Neutrophil (primary cell): ENCODE measurements at regions not wholly inside any gene's neighbourhood (a gene's known extent, or its start where the extent isn't known, plus 50 kb on each side); places are given as distances from the start of the nearest gene placed in this dataset.

Source experiments
- H3K27ac ChIP-seq: fragments of 200-600 bp; sonication (generic); 2 replicates; pipeline ENCODE4 v1.5.1; 2016; ENCODE audit warnings: mild to moderate bottlenecking, moderate library complexity
- H3K27me3 ChIP-seq: fragments of 200-600 bp; sonication (generic); 2 replicates; pipeline ENCODE4 v1.6.0; 2016; ENCODE audit warnings: mild to moderate bottlenecking
- H3K36me3 ChIP-seq: fragments of 200-600 bp; sonication (generic); 2 replicates; pipeline ENCODE4 v1.5.1; 2017
- H3K4me1 ChIP-seq, 2 experiments: fragments of 200-600 bp in 1 of 2; sonication (generic) in 1 of 2; 1 replicate in 1 of 2; 2 replicates in 1 of 2; pipeline versions ENCODE4 v1.5.1 to v1.6.1; 2013 to 2016; ENCODE audit warnings: low read depth in 1 of 2, low read length in 1 of 2, mild to moderate bottlenecking in 1 of 2, moderate library complexity in 1 of 2; ENCODE audit not compliant: control insufficient read depth in 1 of 2, insufficient read depth in 1 of 2
- H3K4me3 ChIP-seq, 2 experiments: fragments of 200-600 bp in 1 of 2; sonication (generic) in 1 of 2; 1 replicate in 1 of 2; 2 replicates in 1 of 2; pipeline ENCODE4 v1.5.1; 2013 to 2016; ENCODE audit warnings: low read depth in 1 of 2, low read length in 1 of 2, mild to moderate bottlenecking in 1 of 2, moderate library complexity in 1 of 2
- H3K9me3 ChIP-seq: fragments of 200-600 bp; sonication (generic); 2 replicates; pipeline ENCODE4 v1.5.1; 2016
- CTCF ChIP-seq: fragments of 200-600 bp; sonication (generic); IDR thresholded peaks from 2 replicates; pipeline ENCODE4 v1.5.1; 2016; ENCODE audit warnings: antibody characterized with exemption

GRCh38 chr3:31295150-31295765 lies 237.5 kb upstream of the STT3B start:
- H3K9me3 ChIP-seq: peaks cover 4% of the 10 kb centered on the region
- H3K27me3 ChIP-seq: no peaks in the 10 kb centered on the region
- no peak for TF ChIP-seq CTCF
- no peak overlapping the region for H3K4me3 ChIP-seq
- no peaks in the 10 kb centered on the region for H3K36me3 ChIP-seq
- no peaks in the 10 kb centered on the region for H3K4me1 ChIP-seq
- H3K27ac ChIP-seq: no peak overlapping the region

- Histone ChIP-seq H3K27ac (no peak overlapping the region), H3K4me1 (no peaks in the 10 kb centered on the region), H3K9me3 (peaks cover 4% of the 10 kb centered on the region), H3K27me3 (no peaks in the 10 kb centered on the region), H3K4me3 (no peak overlapping the region), H3K36me3 (no peaks in the 10 kb centered on the region)
- no peak for TF ChIP-seq CTCF
These were observed 234.9 kb upstream of the STT3B start for GRCh38 chr3:31297726-31298298.

- Histone ChIP-seq H3K27ac (no peak overlapping the region), H3K4me1 (no peaks in the 10 kb centered on the region), H3K4me3 (no peak overlapping the region), H3K9me3 (peaks cover 4% of the 10 kb centered on the region), H3K27me3 (no peaks in the 10 kb centered on the region), H3K36me3 (no peaks in the 10 kb centered on the region)
- TF ChIP-seq CTCF: no peak
These were observed 232.0 kb upstream of the STT3B start for GRCh38 chr3:31300456-31301443.

GRCh38 chr3:31302343-31302742 lies 230.4 kb upstream of the STT3B start:
- no peaks in the 10 kb centered on the region for H3K4me1 ChIP-seq
- TF ChIP-seq CTCF: no peak
- H3K4me3 ChIP-seq: no peak overlapping the region
- H3K36me3 ChIP-seq: no peaks in the 10 kb centered on the region
- peaks cover 4% of the 10 kb centered on the region for H3K9me3 ChIP-seq
- H3K27ac ChIP-seq: no peak overlapping the region
- H3K27me3 ChIP-seq: no peaks in the 10 kb centered on the region

- no peaks in the 10 kb centered on the region for H3K27me3 ChIP-seq
- H3K36me3 ChIP-seq: no peaks in the 10 kb centered on the region
- no peak for TF ChIP-seq CTCF
- H3K9me3 ChIP-seq: no peaks in the 10 kb centered on the region
- no peak overlapping the region for H3K4me3 ChIP-seq
- H3K4me1 ChIP-seq: no peaks in the 10 kb centered on the region
- no peak overlapping the region for H3K27ac ChIP-seq
These were observed 227.4 kb upstream of the STT3B start for GRCh38 chr3:31305340-31305739.
